OCI-LY7 (cell line): ENCODE measurements at regions not wholly inside any gene's neighbourhood (a gene's known extent, or its start where the extent isn't known, plus 50 kb on each side); places are given as distances from the start of the nearest gene placed in this dataset.
"Not testable (repeated sequence)": the region's sequence is repeated elsewhere in the genome, so short reads cannot be mapped to it uniquely, and the experiment has no call there.

ENCODE experiments used
- BruUV-seq: library from RNA; stranded (reverse); fragments of 400-500 nt; replicated peaks from 2 replicates; lab custom pipeline; 2021; lab: Mats Ljungman, UMichigan
- CTCF ChIA-PET: fragments of 300-600 bp; sonication (Branson Sonifier 250); formaldehyde crosslinking; loops from one replicate; lab custom pipeline; 2022; ENCODE audit warnings: antibody characterized with exemption; ENCODE audit not compliant: unreplicated experiment; lab: Charles Lee
- POLR2A ChIA-PET: fragments of 300-600 bp; sonication (Branson Sonifier 250); formaldehyde crosslinking; loops from one replicate; lab custom pipeline; 2022; ENCODE audit warnings: antibody characterized with exemption; lab: Charles Lee
- DNase-seq: peaks from one replicate; pipeline ENCODE4 v3.0.0-alpha.2; 2015; ENCODE audit warnings: low spot score
- H2AFZ ChIP-seq: fragments of 200-600 bp; sonication (generic), shearing (Covaris generic); 2 replicates; pipeline ENCODE4 v1.6.1; 2014; ENCODE audit warnings: mild to moderate bottlenecking, antibody characterized with exemption, low read length, moderate library complexity
- H3K27ac ChIP-seq: fragments of 200-600 bp; sonication (generic); 2 replicates; pipeline ENCODE4 v1.5.1; 2014; ENCODE audit warnings: mixed run types, low read depth, mild to moderate bottlenecking, moderate library complexity, low read length, inconsistent platforms; ENCODE audit not compliant: poor library complexity, severe bottlenecking
- H3K36me3 ChIP-seq: fragments of 200-600 bp; sonication (generic); 2 replicates; pipeline ENCODE4 v1.6.1; 2014; ENCODE audit warnings: mild to moderate bottlenecking, antibody characterized with exemption, low read length, moderate library complexity, mixed read lengths; ENCODE audit not compliant: insufficient read depth
- H3K4me1 ChIP-seq: fragments of 200-600 bp; sonication (generic); 2 replicates; pipeline ENCODE4 v1.5.1; 2014; ENCODE audit warnings: mild to moderate bottlenecking, low read length; ENCODE audit not compliant: insufficient read depth, poor library complexity, severe bottlenecking
- H3K4me2 ChIP-seq: fragments of 200-600 bp; sonication (generic); 2 replicates; pipeline ENCODE4 v1.6.1; 2014; ENCODE audit warnings: mild to moderate bottlenecking, low read length
- H3K4me3 ChIP-seq: fragments of 200-600 bp; sonication (generic); 2 replicates; pipeline ENCODE4 v1.5.1; 2014; ENCODE audit warnings: mild to moderate bottlenecking, low read depth, low read length; ENCODE audit not compliant: poor library complexity, severe bottlenecking
- H3K79me2 ChIP-seq: fragments of 200-600 bp; sonication (generic); 2 replicates; pipeline ENCODE4 v1.6.1; 2016; ENCODE audit warnings: low read depth, mild to moderate bottlenecking, low read length, moderate library complexity, mixed read lengths; ENCODE audit not compliant: insufficient read depth
- H3K9me2 ChIP-seq: fragments of 200-600 bp; sonication (generic); 2 replicates; pipeline ENCODE4 v1.6.1; 2016; ENCODE audit warnings: mild to moderate bottlenecking, low read length, mixed read lengths; ENCODE audit not compliant: insufficient read depth
- H3K9me3 ChIP-seq: fragments of 200-600 bp; sonication (generic); 2 replicates; pipeline ENCODE4 v1.6.1; 2014; ENCODE audit warnings: mild to moderate bottlenecking, mixed run types, low read length, mixed read lengths
- H4K20me1 ChIP-seq: fragments of 200-600 bp; sonication (generic); 2 replicates; pipeline ENCODE4 v1.6.1; 2014; ENCODE audit warnings: mild to moderate bottlenecking, antibody characterized with exemption, low read length, moderate library complexity, mixed read lengths; ENCODE audit not compliant: insufficient read depth
- EZH2phosphoT487 ChIP-seq: fragments of 200-600 bp; sonication (generic); IDR thresholded peaks from 2 replicates; pipeline ENCODE4 v1.6.1; 2018; ENCODE audit warnings: low read depth, borderline replicate concordance, mild to moderate bottlenecking, mixed run types, antibody characterized with exemption, low read length, moderate library complexity, mixed read lengths
- intact Hi-C: fragments of 100-400 bp; cut with micrococcal nuclease; formaldehyde crosslinking; loops from one replicate; pipeline ENCODE4 v1.10.0; 2022; ENCODE audit not compliant: unreplicated experiment
- TF ChIP-seq, protein P1 (sequence below): fragments of 200-600 bp; sonication (generic); conservative IDR thresholded peaks from 2 replicates; pipeline ENCODE4 v1.5.1; 2014; ENCODE audit warnings: mild to moderate bottlenecking, antibody characterized with exemption, low read length, moderate library complexity, mixed read lengths

GRCh38 chr6:118718297-118718696 is 66.9 kb upstream of the CEP85L start:
- CTCF ChIA-PET: interaction anchor here (1.2 kb wide), 1 partner anchor 9 kb away, joined by 5 read pairs; no protein-coding TSS in a partner anchor

DNA sequence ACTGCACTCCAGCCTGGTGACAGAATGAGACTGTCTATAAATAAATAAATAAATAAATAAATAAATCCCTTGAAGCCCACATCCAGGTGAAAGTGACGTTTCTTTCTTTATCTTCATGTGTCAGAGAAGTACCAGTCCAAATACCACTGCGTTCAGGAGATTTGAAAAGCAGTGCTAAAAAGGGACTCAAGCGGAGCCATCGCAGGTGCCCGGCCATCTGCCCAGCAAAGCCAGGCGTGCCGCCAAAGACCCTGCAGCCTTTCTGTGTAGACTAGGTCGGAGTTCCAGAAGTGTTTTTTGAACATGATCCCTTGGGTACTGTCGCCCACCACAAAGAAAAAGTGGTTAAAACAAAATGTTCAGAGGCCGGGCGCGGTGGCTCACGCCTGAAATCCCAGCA is 65.7 kb upstream of the CEP85L start:
- H3K79me2 ChIP-seq: no peaks in the 10 kb centered on the region
- TF ChIP-seq, protein P1, sequence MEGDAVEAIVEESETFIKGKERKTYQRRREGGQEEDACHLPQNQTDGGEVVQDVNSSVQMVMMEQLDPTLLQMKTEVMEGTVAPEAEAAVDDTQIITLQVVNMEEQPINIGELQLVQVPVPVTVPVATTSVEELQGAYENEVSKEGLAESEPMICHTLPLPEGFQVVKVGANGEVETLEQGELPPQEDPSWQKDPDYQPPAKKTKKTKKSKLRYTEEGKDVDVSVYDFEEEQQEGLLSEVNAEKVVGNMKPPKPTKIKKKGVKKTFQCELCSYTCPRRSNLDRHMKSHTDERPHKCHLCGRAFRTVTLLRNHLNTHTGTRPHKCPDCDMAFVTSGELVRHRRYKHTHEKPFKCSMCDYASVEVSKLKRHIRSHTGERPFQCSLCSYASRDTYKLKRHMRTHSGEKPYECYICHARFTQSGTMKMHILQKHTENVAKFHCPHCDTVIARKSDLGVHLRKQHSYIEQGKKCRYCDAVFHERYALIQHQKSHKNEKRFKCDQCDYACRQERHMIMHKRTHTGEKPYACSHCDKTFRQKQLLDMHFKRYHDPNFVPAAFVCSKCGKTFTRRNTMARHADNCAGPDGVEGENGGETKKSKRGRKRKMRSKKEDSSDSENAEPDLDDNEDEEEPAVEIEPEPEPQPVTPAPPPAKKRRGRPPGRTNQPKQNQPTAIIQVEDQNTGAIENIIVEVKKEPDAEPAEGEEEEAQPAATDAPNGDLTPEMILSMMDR: no peak
- TF ChIP-seq EZH2phosphoT487: no peak
- intact Hi-C loops: no loop called here
- H2AFZ ChIP-seq: no peak overlapping the region
- DNase-seq: no peak
- no TSS peak for BruUV-seq
- no peaks in the 10 kb centered on the region for H3K9me2 ChIP-seq
- H3K4me1 ChIP-seq: peaks cover 29% of the 10 kb centered on the region
- H3K4me2 ChIP-seq: no peak overlapping the region
- ChIA-PET CTCF (no interaction called here), POLR2A (no interaction called here)
- H3K36me3 ChIP-seq: no peaks in the 10 kb centered on the region
- H3K9me3 ChIP-seq: no peaks in the 10 kb centered on the region
- H3K4me3 ChIP-seq: no peak overlapping the region
- H3K27ac ChIP-seq: no peak overlapping the region
- no peaks in the 10 kb centered on the region for H4K20me1 ChIP-seq

More at GRCh38 chr6:118718297-118718696, 66.9 kb upstream of the CEP85L start:
- TF ChIP-seq EZH2phosphoT487: no peak
- TF ChIP-seq, protein P1: no peak
- no peak overlapping the region for H3K4me2 ChIP-seq
- BruUV-seq: no TSS peak
- H3K9me2 ChIP-seq: no peaks in the 10 kb centered on the region
- peaks cover 29% of the 10 kb centered on the region for H3K4me1 ChIP-seq
- H3K27ac ChIP-seq: no peak overlapping the region
- no peaks in the 10 kb centered on the region for H3K79me2 ChIP-seq
- no peak for DNase-seq
- no peak overlapping the region for H3K4me3 ChIP-seq
- POLR2A ChIA-PET: interaction anchor here (0.8 to 2.2 kb wide), 2 partner anchors 8 to 52 kb away, joined by 3 to 7 read pairs; no protein-coding TSS in a partner anchor
- H2AFZ ChIP-seq: no peak overlapping the region
- H4K20me1 ChIP-seq: no peaks in the 10 kb centered on the region
- intact Hi-C loops: no loop called here
- H3K9me3 ChIP-seq: no peaks in the 10 kb centered on the region
- H3K36me3 ChIP-seq: no peaks in the 10 kb centered on the region

- H3K9me3 ChIP-seq, H3K27ac ChIP-seq, H3K4me3 ChIP-seq, CTCF ChIA-PET, POLR2A ChIA-PET, H2AFZ ChIP-seq, H3K36me3 ChIP-seq, H3K79me2 ChIP-seq, BruUV-seq, intact Hi-C loops, H3K4me2 ChIP-seq, DNase-seq, H4K20me1 ChIP-seq, H3K9me2 ChIP-seq: not testable (repeated sequence)
- peaks cover 27% of the 10 kb centered on the region for H3K4me1 ChIP-seq
These were observed 64.5 kb upstream of the CEP85L start for GRCh38 chr6:118715907-118716306.
